ENCODE measurements at regions not wholly inside any gene's neighbourhood (a gene's known extent, or its start where the extent isn't known, plus 50 kb on each side); places are given as distances from the start of the nearest gene placed in this dataset.

GRCh38 chr1:58390091-58390490 lies 156.4 kb downstream of the OMA1 start:
- DNase-seq (ENCODE audit: low read depth), result no peak
- no peak overlapping the region for H3K4me3 ChIP-seq (ENCODE audit: low read length)
- TF ChIP-seq CTCF (conservative IDR thresholded peaks at IDR 0.05; ENCODE audit: low read length), result no peak

GRCh38 chr1:58380345-58380744 lies 166.2 kb downstream of the OMA1 start:
- TF ChIP-seq CTCF (conservative IDR thresholded peaks at IDR 0.05; ENCODE audit: low read length), result no peak
- no peak overlapping the region for H3K4me3 ChIP-seq (ENCODE audit: low read length)
- no peak for DNase-seq (ENCODE audit: low read depth)

GRCh38 chr1:58367217-58367616 lies 179.3 kb downstream of the OMA1 start:
- no peak overlapping the region for H3K4me3 ChIP-seq (ENCODE audit: low read length)
- DNase-seq (ENCODE audit: low read depth), result no peak
- no peak for TF ChIP-seq CTCF (conservative IDR thresholded peaks at IDR 0.05; ENCODE audit: low read length)

GRCh38 chr1:58365328-58365727 lies 181.2 kb downstream of the OMA1 start:
- DNase-seq (ENCODE audit: low read depth), result no peak
- no peak for TF ChIP-seq CTCF (conservative IDR thresholded peaks at IDR 0.05; ENCODE audit: low read length)
- H3K4me3 ChIP-seq (ENCODE audit: low read length), result no peak overlapping the region

GRCh38 chr1:58363585-58363984 lies 182.9 kb downstream of the OMA1 start:
- TF ChIP-seq CTCF (conservative IDR thresholded peaks at IDR 0.05; ENCODE audit: low read length), result no peak
- H3K4me3 ChIP-seq (ENCODE audit: low read length), result no peak overlapping the region
- no peak for DNase-seq (ENCODE audit: low read depth)

GRCh38 chr1:58361134-58361533 lies 185.4 kb downstream of the OMA1 start:
- DNase-seq (ENCODE audit: low read depth), result no peak
- no peak overlapping the region for H3K4me3 ChIP-seq (ENCODE audit: low read length)
- TF ChIP-seq CTCF (conservative IDR thresholded peaks at IDR 0.05; ENCODE audit: low read length), result no peak

- peak; percentile 48 for DNase-seq (ENCODE audit: low read depth)
- H3K4me3 ChIP-seq (ENCODE audit: low read length), result no peak overlapping the region
- TF ChIP-seq CTCF (conservative IDR thresholded peaks at IDR 0.05; ENCODE audit: low read length), result no peak
Observed at GRCh38 chr1:58358346-58358745, 188.2 kb downstream of the OMA1 start.
